H9 (cell line): ENCODE measurements at regions not wholly inside any gene's neighbourhood (a gene's known extent, or its start where the extent isn't known, plus 50 kb on each side); places are given as distances from the start of the nearest gene placed in this dataset.

Experiments
- DNase-seq: peaks from one replicate; pipeline ENCODE4 v3.0.0-alpha.2; 2017
- H2AFZ ChIP-seq: one replicate; pipeline ENCODE4 v1.6.1; 2013; ENCODE audit warnings: mild to moderate bottlenecking, low read length, control low read depth, moderate library complexity
- H2AK5ac ChIP-seq: 2 replicates; pipeline ENCODE4 v1.6.1; 2013; ENCODE audit warnings: low read length, control low read depth, mixed read lengths; ENCODE audit not compliant: insufficient read length
- H2BK120ac ChIP-seq: one replicate; pipeline ENCODE4 v1.6.1; 2013; ENCODE audit warnings: low read depth, mild to moderate bottlenecking, low read length, control low read depth, inconsistent platforms; ENCODE audit not compliant: poor library complexity, severe bottlenecking
- H2BK12ac ChIP-seq: 2 replicates; pipeline ENCODE4 v1.6.1; 2013; ENCODE audit warnings: low read length, control low read depth, mixed read lengths, low read depth; ENCODE audit not compliant: insufficient read length
- H2BK15ac ChIP-seq: 2 replicates; pipeline ENCODE4 v1.6.1; 2013; ENCODE audit warnings: low read depth, low read length, control low read depth
- H2BK20ac ChIP-seq: one replicate; pipeline ENCODE4 v1.6.1; 2013; ENCODE audit warnings: low read depth, mild to moderate bottlenecking, low read length, control low read depth, inconsistent platforms; ENCODE audit not compliant: poor library complexity, severe bottlenecking
- H2BK5ac ChIP-seq: 2 replicates; pipeline ENCODE4 v1.6.1; 2013; ENCODE audit warnings: low read length, control low read depth, mixed read lengths; ENCODE audit not compliant: insufficient read length
- H3K14ac ChIP-seq: 2 replicates; pipeline ENCODE4 v1.6.1; 2013; ENCODE audit warnings: low read length, control low read depth; ENCODE audit not compliant: insufficient read depth
- H3K18ac ChIP-seq: 2 replicates; pipeline ENCODE4 v1.6.1; 2013; ENCODE audit warnings: low read depth, mild to moderate bottlenecking, mixed read lengths, low read length, control low read depth; ENCODE audit not compliant: insufficient read length
- H3K23ac ChIP-seq: 2 replicates; pipeline ENCODE4 v1.6.1; 2013; ENCODE audit warnings: low read length, control low read depth, mixed read lengths, low read depth; ENCODE audit not compliant: insufficient read length
- H3K23me2 ChIP-seq: 2 replicates; pipeline ENCODE4 v1.6.1; 2013; ENCODE audit warnings: low read depth, mild to moderate bottlenecking, mixed read lengths, low read length, control low read depth; ENCODE audit not compliant: insufficient read length, poor library complexity, severe bottlenecking
- H3K27ac ChIP-seq: 2 replicates; pipeline ENCODE4 v1.5.1; 2013; ENCODE audit warnings: low read length, control low read depth, mixed read lengths, low read depth; ENCODE audit not compliant: insufficient read length
- H3K27me3 ChIP-seq: 2 replicates; pipeline ENCODE4 v1.6.1; 2013; ENCODE audit warnings: low read length, control low read depth, inconsistent platforms; ENCODE audit not compliant: insufficient read depth
- H3K4ac ChIP-seq: 2 replicates; pipeline ENCODE4 v1.6.1; 2013; ENCODE audit warnings: low read depth, mild to moderate bottlenecking, control low read depth, inconsistent platforms, low read length, moderate library complexity
- H3K4me1 ChIP-seq: 2 replicates; pipeline ENCODE4 v1.6.1; 2013; ENCODE audit warnings: low read length, control low read depth, inconsistent platforms; ENCODE audit not compliant: insufficient read depth
- H3K4me2 ChIP-seq: 2 replicates; pipeline ENCODE4 v1.6.1; 2013; ENCODE audit warnings: low read length, control low read depth, mixed read lengths; ENCODE audit not compliant: insufficient read length, insufficient read depth
- H3K56ac ChIP-seq: 2 replicates; pipeline ENCODE4 v1.6.1; 2013; ENCODE audit warnings: low read depth, mild to moderate bottlenecking, mixed read lengths, low read length, control low read depth; ENCODE audit not compliant: insufficient read length
- H3K79me1 ChIP-seq: 2 replicates; pipeline ENCODE4 v1.6.1; 2013; ENCODE audit warnings: low read depth, mild to moderate bottlenecking, moderate library complexity, low read length, control low read depth, inconsistent platforms; ENCODE audit not compliant: insufficient read depth, poor library complexity, severe bottlenecking
- H3K79me2 ChIP-seq: 2 replicates; pipeline ENCODE4 v1.6.1; 2013; ENCODE audit warnings: low read length, control low read depth, inconsistent platforms; ENCODE audit not compliant: insufficient read depth
- H3K9ac ChIP-seq: 2 replicates; pipeline ENCODE4 v1.6.1; 2013; ENCODE audit warnings: low read length, control low read depth, mixed read lengths; ENCODE audit not compliant: insufficient read length; ENCODE audit errors: extremely low read depth
- H3K9me3 ChIP-seq: one replicate; pipeline ENCODE4 v1.6.1; 2013; ENCODE audit warnings: low read depth, low read length, inconsistent platforms; ENCODE audit not compliant: control insufficient read depth
- H3T11ph ChIP-seq: one replicate; pipeline ENCODE4 v1.6.1; 2013; ENCODE audit warnings: mild to moderate bottlenecking, low read length, control low read depth, inconsistent platforms
- H4K20me1 ChIP-seq: one replicate; pipeline ENCODE4 v1.6.1; 2013; ENCODE audit not compliant: control insufficient read depth, insufficient read length, insufficient read depth
- H4K5ac ChIP-seq: 2 replicates; pipeline ENCODE4 v1.6.1; 2013; ENCODE audit warnings: low read depth, mild to moderate bottlenecking, mixed read lengths, low read length, control low read depth; ENCODE audit not compliant: insufficient read length
- H4K8ac ChIP-seq: replicated peaks from 2 replicates; pipeline ENCODE4 v1.6.1; 2013; ENCODE audit warnings: low read length, control low read depth, mixed read lengths, low read depth; ENCODE audit not compliant: insufficient read length
- H4K91ac ChIP-seq: 2 replicates; pipeline ENCODE4 v1.6.1; 2013; ENCODE audit warnings: low read depth, mild to moderate bottlenecking, moderate library complexity, mixed read lengths, low read length, control low read depth; ENCODE audit not compliant: insufficient read length
- H3K27ac Mint-ChIP-seq, 3 experiments: 2 replicates in 2 of 3; 3 replicates in 1 of 3; pipeline ENCODE4 v1.8.0; 2020 to 2021; ENCODE audit warnings: mixed read lengths in 3 of 3, mild to moderate bottlenecking in 1 of 3, moderate library complexity in 1 of 3
- H3K27me3 Mint-ChIP-seq: 2 replicates; pipeline ENCODE4 v1.8.0; 2021; ENCODE audit warnings: low read depth, mild to moderate bottlenecking, moderate library complexity, mixed read lengths
- H3K36me3 Mint-ChIP-seq, 3 experiments: 2 replicates in 2 of 3; 3 replicates in 1 of 3; pipeline ENCODE4 v1.8.0; 2020 to 2021; ENCODE audit warnings: low read depth in 3 of 3, mixed read lengths in 3 of 3; ENCODE audit not compliant: insufficient read depth in 1 of 3
- H3K4me1 Mint-ChIP-seq, 2 experiments: 2 replicates each; pipeline ENCODE4 v1.8.0; 2020; ENCODE audit warnings: mixed read lengths in 2 of 2
- H3K4me3 Mint-ChIP-seq, 2 experiments: 2 replicates in 1 of 2; 3 replicates in 1 of 2; pipeline ENCODE4 v1.8.0; 2020 to 2021; ENCODE audit warnings: mild to moderate bottlenecking in 2 of 2, mixed read lengths in 2 of 2, moderate library complexity in 1 of 2
- H3K9me3 Mint-ChIP-seq, 2 experiments: 2 replicates in 1 of 2; 3 replicates in 1 of 2; pipeline ENCODE4 v1.8.0; 2020; ENCODE audit warnings: mild to moderate bottlenecking in 2 of 2, mixed read lengths in 2 of 2, moderate library complexity in 1 of 2
- CTCF ChIP-seq: fragments of 200-600 bp; sonication (generic); conservative IDR thresholded peaks from 3 replicates; pipeline ENCODE4 v1.8.0; 2021; ENCODE audit warnings: antibody characterized with exemption, mild to moderate bottlenecking
- WGBS: extraction: QIAGEN DNeasy Blood & Tissue Kit; methylation state at CpG from one replicate; pipeline ENCODE4 v1.1.7; 2013; ENCODE audit warnings: missing lambda C conversion rate, low lambda C conversion rate, mixed read lengths; ENCODE audit not compliant: insufficient read length; ENCODE audit errors: extremely low coverage; 5-methylcytosine and 5-hydroxymethylcytosine counted together

GRCh38 chr5:34497470-34497808, 158.7 kb upstream of the RAI14 start:
- H2BK15ac ChIP-seq: no peak overlapping the region
- no peaks in the 10 kb centered on the region for H3K79me1 ChIP-seq
- no peak overlapping the region for H3K23ac ChIP-seq
- Mint-ChIP-seq H3K4me3 (no peak overlapping the region), H3K27ac (no peak overlapping the region; a peak in 1 of 7 replicates), H3K36me3 (no peaks in the 10 kb centered on the region; a peak in 2 of 7 replicates), H3K4me1 (peaks cover 19 to 20% of the 10 kb centered on the region in 2 experiments), H3K9me3 (peaks cover 2 to 5% of the 10 kb centered on the region in 2 experiments; a peak in 2 of 5 replicates), H3K27me3 (peaks cover 2% of the 10 kb centered on the region)
- H3K9me3 ChIP-seq: no peaks in the 10 kb centered on the region
- H2BK12ac ChIP-seq: no peak overlapping the region
- H2AK5ac ChIP-seq: no peak overlapping the region
- H2BK5ac ChIP-seq: no peak overlapping the region
- H3K14ac ChIP-seq: no peak overlapping the region
- no CpG with 5 or more reads among the region's 3 CpGs for WGBS
- DNase-seq: no peak
- H3K27ac ChIP-seq: no peak overlapping the region
- H2AFZ ChIP-seq: no peak overlapping the region
- no peak overlapping the region for H4K91ac ChIP-seq
- H3K4ac ChIP-seq: no peak overlapping the region
- no peaks in the 10 kb centered on the region for H4K20me1 ChIP-seq
- H3K27me3 ChIP-seq: no peaks in the 10 kb centered on the region
- no peak overlapping the region for H3K56ac ChIP-seq
- no peak overlapping the region for H3K4me2 ChIP-seq
- H3K9ac ChIP-seq: no peak overlapping the region
- no peak overlapping the region for H4K8ac ChIP-seq
- no peak overlapping the region for H2BK120ac ChIP-seq
- no peaks in the 10 kb centered on the region for H3K23me2 ChIP-seq
- TF ChIP-seq CTCF: no peak
- H2BK20ac ChIP-seq: no peak overlapping the region
- no peak overlapping the region for H3T11ph ChIP-seq
- H4K5ac ChIP-seq: no peak overlapping the region
- H3K79me2 ChIP-seq: no peaks in the 10 kb centered on the region
- no peak overlapping the region for H3K18ac ChIP-seq
- no peaks in the 10 kb centered on the region for H3K4me1 ChIP-seq
